Skin epidermis (tissue), 12 donors: ENCODE measurements at regions not wholly inside any gene's neighbourhood (a gene's known extent, or its start where the extent isn't known, plus 50 kb on each side); places are given as distances from the start of the nearest gene placed in this dataset.

ENCODE experiments used
- H3K27ac ChIP-seq, 21 experiments: fragments of 200-600 bp; sonication (generic) in 11 of 21; one replicate each; pipeline ENCODE4 v1.5.0; 2020; ENCODE audit warnings: mild to moderate bottlenecking in 3 of 21, inconsistent platforms in 2 of 21, moderate library complexity in 2 of 21
- H3K4me3 ChIP-seq, 7 experiments: fragments of 200-600 bp; sonication (generic) in 2 of 7; one replicate each; pipeline ENCODE4 v1.5.0; 2020; ENCODE audit warnings: inconsistent platforms in 2 of 7, mild to moderate bottlenecking in 2 of 7, moderate library complexity in 1 of 7

DNA sequence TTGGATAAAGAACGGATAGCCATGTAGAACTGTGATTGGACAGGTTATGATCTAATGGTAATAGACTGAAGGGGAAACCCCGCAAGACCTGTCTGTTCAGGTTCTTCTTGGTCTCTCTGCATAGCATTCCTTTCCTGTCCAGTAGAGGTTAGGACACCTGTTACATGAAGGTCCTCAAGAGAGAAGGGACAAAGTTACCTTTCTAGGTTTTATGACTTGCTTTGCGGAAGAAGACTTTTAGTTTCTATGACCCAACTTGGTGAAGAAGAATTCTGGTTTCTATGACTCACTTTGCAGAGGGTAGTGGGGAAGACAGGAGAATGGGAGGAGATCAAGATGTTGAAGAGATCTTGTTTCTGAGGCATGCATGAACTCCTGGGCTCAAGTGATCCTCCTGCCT, 97.9 kb upstream of the C3orf80 start:
- Histone ChIP-seq H3K4me3 (no peak overlapping the region), H3K27ac (no peak overlapping the region)

DNA sequence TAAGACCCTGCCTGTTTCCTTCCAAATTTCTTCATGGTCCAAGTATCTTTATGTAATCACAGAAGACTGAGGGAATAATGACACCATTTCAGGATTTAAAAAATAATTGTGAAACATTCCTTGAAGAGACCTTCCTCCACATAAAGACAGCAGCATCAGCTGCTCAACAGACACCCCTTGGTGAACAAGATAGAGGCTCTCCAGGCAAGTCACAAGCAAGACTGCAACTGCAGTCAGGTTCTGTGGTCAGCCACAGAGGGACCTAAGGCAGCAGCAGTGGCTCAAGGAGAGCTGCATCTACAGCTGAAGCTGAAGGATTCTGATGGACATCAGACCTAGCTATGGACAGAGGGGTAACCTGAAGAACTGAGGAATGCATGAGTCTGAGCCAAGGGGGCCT, 97.2 kb upstream of the C3orf80 start:
- Histone ChIP-seq H3K27ac (no peak overlapping the region), H3K4me3 (no peak overlapping the region)

DNA sequence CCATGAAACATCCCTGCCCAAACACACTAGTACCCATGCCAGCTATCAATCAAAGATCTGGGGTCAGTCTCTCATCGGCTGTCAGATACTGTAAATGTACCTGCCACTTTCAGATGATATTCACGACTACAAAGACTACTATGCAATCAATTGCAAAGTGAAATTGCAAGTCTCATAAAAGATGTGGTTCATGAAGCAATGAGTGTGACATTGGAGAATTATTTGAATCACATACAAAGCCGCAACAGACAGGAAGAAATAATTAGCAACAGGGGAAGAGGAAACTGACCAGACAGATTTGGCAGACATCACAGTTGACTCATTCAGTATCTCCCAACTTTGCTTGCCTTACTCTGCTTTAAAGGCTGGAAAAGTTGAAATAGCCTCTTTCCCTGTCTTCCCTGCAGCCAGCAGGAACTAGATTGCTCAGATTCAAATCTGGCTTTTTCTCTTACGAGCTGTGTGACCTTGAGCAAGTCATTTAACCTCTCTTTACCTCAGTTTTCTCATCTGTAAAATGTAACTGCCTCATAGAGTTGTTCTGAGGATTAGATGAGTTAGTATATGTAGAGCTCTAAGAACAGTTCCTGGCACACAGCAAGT, 95.7 kb upstream of the C3orf80 start:
- H3K4me3 ChIP-seq = no peak overlapping the region

DNA sequence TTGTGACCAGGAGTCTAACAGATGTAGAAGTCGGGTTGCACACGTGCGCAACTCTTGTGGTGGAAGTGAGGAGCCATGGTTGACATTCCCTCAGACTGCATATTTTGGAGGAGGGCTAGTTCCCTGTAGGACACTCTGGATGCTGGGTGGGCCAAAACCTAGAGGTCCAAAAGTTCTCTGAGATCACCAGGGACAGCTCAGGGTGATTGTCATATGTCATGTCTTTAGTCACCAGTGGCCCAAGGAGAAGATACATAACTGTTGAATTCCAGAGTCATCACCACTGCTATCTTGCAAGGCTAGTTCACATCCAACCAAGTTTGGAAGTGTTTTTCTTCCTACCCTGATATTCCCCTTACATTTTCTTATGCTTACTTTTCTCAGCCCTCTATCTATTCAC, 95.2 kb upstream of the C3orf80 start:
- Histone ChIP-seq H3K4me3 (no peak overlapping the region), H3K27ac (peak overlapping the region in 6 of 21 experiments; percentile 4 to 46 (median 32))

More for the DNA sequence above, 95.7 kb upstream of the C3orf80 start:
- peak overlapping the region in 6 of 21 experiments; percentile 4 to 46 (median 32) for H3K27ac ChIP-seq

DNA sequence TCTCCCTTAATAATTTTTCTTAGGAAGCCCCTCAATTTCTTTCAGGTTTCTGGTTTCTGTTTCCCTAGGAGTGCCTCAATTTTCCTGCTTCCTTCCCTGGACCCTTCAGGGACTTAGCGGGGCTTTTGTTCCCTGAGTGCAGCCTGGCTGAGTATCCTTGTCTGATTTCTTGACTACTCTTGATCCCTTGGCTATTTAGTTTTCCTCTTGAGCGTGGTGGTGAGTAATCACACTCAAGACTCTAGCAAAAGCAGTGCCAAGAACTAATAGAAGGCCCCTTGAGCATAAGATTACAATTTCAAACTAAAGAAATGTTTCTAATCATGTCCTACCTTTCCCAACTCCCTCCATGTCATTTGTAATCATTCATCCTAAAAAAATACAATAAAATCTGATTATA, 94.3 kb upstream of the C3orf80 start:
- H3K27ac ChIP-seq = peak overlapping the region in 3 of 21 experiments; percentile 2 to 46 (median 27)
- H3K4me3 ChIP-seq = no peak overlapping the region

DNA sequence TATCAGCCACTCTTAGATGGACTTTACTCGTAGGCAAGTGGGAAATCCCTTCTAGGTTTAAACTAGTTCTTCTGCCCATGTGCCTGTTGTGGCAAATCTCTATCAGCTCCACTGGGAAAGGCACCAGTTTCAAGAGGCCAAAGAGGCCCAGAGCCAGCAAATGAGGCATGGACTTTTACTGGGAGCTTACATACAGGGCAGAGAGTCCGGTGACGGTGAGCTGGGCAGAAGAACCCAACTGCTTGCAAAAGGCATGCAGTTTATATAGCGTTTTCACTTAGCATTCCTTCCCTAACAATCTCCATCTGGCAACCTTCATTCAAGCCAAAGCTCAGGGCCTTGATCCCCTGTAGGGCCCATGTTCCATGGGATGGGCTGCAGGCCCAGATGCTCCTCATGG, 93.0 kb upstream of the C3orf80 start:
- H3K27ac ChIP-seq = no peak overlapping the region
- no peak overlapping the region for H3K4me3 ChIP-seq

DNA sequence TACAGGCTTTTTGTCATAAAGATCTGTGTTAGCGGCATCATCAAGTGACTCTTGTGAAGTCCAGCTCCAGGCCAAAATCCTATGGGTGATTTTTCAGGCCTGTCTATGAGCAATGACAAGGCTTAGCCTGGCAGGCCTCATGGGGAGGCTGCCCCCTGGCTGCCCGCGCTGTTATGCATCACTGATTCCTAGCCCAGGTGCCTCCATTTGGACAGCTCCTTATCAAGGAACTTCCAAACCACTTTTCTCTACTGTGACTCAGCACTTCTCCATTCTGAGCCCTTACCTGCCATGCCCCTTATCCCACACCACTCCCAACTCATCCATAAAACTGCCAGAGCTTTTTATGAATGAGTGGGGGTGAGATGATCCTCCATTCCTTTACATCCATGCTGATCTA, 91.5 kb upstream of the C3orf80 start:
- no peak overlapping the region for H3K4me3 ChIP-seq
- no peak overlapping the region for H3K27ac ChIP-seq

DNA sequence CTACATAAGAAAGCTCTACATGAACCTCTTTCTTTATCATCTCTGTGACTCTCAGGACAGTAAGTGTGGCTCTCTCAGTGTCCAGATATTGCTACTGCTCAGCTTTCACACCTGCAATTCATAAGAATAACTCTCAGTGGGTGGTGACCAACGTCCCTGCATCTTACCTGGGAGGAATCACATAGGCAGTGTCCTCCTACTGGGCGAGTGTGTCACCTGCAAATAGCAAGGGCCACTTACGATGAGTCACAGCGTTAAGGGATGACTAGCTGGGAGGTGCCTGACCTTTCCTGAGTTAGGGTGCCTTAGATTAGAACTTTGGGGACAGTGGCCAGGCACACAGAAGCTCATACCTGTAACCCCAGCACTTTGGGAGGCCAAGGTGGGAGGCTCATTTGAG, 90.8 kb upstream of the C3orf80 start:
- no peak overlapping the region for H3K4me3 ChIP-seq
- no peak overlapping the region for H3K27ac ChIP-seq

DNA sequence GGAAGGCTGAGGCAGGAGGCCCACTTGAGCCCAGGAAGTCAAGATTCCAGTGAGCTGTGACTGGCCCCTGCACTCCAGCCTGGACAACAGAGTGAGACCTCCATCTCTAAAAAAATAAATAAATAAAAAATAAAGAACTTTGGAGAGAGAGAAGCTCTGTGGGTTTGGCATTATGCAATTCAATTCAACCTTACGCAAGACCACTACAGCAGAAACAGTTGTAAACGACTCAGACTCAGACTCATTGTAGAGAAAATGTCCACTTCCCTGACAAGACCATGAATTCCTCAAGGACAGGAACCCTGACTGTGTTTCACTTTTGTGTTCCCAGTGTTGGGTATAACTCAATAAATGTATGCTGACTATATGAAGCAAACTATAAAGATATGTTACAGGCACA, 90.3 kb upstream of the C3orf80 start:
- no peak overlapping the region for H3K4me3 ChIP-seq
- H3K27ac ChIP-seq = peak overlapping the region in 1 of 21 experiments; percentile 32

DNA sequence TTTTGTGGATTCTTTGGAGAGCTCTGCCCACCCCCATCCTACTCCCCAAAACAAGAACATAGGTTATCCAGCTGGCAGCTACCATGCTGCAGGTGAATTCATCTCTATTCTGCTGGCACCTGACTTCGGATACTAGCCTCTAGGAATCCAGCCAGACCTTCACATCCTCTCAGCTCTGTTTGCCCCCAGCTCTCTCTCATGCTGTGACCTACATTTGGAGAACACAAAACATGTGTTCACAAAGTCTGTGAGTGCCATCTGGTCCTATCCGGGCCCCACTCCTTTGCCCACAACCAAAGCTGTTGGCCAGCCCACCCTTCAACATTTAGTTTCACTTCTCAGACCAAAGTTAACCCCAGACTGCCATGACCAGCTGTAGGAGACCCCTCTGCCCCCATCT, 89.4 kb upstream of the C3orf80 start:
- no peak overlapping the region for H3K4me3 ChIP-seq
- H3K27ac ChIP-seq = no peak overlapping the region

DNA sequence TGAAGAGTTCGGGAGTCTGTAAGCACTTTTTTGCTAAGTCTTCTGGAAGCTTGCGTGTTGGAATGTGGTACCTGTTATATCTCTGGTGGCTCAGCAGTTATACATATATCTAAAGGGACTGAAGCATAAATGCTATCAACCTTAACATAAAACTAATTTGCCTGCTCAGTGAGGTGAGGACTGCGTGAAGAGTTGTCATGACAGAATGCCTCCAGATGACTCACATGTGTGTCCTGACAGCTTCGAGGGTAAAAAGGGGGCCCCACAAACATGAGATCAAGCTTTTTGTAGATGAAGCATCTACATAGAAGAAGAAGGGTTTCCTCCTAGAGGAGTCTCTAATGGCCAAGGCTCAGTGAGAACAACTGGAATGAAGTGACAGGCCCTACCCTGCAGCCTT, 88.8 kb upstream of the C3orf80 start:
- Histone ChIP-seq H3K27ac (no peak overlapping the region), H3K4me3 (no peak overlapping the region)

DNA sequence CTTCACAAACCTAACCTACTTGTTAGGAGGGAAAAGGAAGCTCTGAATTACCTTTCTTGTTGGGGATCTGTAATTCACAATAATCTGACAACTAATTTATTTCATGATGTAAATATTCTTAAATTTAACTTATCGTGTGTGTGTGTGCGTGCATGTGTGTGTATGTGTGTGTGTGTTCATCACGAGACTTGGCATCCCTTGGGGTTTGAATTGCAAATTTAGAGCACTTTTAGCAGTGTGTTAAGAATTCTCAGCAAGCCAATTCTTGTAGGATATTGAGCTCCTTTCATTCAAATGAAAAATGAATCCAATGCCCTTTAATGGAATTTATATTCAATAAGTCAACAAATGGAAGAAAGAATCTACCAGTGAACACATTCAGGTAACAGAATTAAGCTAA, 85.9 kb upstream of the C3orf80 start:
- H3K27ac ChIP-seq = no peak overlapping the region
- H3K4me3 ChIP-seq = no peak overlapping the region

DNA sequence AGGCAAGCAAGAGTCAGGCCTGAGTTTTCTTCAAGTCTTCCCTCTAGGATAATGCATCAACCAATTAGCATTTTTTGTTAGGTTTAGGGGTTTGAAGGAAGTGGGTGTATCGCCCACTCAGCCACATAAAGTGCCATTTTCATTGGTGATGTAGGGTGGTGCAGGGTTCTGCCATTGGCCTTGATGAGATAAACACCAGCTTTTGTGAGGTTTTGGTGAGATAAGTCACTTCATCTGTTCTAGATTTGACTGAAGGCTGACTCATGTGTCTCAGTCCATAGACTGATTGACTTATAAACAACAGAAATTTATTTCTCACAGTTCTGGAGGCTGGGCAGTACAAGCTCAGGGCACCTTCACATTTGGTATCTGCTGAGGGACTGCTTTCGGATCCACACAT, 84.5 kb upstream of the C3orf80 start:
- no peak overlapping the region for H3K27ac ChIP-seq
- H3K4me3 ChIP-seq = no peak overlapping the region

DNA sequence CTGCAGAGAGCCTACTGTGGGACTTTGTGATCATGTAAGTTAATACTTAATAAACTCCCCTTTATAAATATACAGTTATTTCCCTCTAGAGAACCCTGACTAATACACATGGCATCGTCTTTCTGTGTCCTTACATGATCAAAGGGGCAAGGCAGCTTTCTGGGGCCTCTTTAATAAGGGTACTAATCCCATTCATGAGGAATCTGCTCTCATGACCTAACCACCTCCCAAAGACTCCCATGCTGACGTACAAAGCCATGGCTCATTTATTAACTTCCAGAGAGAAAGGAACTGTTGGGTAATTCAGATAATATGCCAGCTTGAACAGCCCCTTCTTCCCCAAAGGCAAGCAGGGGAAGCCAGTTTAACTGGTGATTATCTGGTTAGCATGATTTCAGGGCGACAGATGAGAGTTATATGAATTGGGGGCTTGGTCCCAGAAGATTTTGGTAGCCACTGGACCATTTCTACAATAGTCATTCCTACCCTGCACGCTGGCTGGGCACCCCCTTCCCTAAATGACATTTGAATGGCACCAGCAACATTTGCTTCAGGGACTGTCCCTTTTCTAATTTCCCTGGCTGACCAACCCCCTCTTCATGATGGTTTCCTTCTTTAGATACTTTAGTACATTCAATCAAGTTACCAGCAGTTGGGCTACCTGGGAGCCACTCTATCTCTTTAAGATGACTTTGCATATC, 83.6 kb upstream of the C3orf80 start:
- Histone ChIP-seq H3K4me3 (no peak overlapping the region), H3K27ac (no peak overlapping the region)

DNA sequence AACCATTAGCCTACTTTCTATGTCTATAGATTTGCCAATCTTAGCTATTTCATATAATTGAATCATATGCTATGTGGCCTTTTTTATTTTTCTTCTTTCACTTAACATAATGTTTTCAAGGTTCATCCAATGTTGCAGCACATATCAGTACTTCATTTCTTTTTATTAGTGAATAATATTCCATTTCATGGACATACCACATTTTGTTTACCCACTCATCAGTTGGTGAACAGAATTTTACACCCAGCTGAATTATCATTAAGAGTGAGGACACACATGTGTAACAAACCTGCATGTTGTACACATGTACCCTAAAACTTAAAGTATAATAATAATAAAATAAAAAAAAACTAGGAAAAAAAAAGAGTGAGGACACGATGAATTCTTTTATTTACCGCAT, 81.7 kb upstream of the C3orf80 start:
- Histone ChIP-seq H3K4me3 (no peak overlapping the region), H3K27ac (no peak overlapping the region)

DNA sequence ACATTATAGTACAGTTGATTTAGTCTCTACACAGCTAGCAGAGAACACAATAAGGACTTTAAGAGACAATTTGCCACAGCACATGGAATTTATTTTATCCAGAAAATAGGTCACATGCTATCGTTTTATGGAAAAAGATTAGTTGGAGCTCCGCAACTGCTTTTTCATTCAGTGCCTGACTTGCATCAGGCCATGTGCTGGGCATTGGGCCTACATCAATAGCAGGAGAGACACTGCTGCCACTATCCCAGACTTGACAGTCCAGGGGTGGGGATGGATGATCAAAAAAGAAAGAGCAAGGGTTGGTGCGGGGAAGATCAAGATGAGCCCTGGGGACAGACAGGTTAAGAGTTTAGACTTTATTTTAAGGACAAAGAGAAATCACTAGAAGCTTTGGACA, 75.2 kb upstream of the C3orf80 start:
- H3K27ac ChIP-seq = peak overlapping the region in 2 of 21 experiments; percentile 21 to 49
- no peak overlapping the region for H3K4me3 ChIP-seq

DNA sequence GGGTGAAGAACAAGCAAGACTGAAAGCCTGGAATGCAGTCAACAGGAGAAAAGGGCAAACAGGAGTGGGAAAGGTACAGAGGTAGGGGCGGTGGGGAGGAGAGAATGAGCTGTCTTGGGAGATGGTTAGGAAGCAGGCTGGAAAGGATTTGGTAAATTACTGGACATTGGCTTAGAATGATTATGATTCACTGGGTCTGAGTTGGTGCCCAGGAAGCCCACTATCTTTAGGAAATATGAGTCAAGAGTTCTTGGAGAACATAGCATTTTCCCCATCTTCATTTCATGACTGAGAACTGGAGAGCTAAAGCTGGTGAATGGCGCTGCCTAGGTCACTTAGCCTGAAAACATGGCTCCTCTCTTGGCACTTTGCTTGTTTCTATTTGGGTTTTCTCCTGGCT, 74.7 kb upstream of the C3orf80 start:
- H3K27ac ChIP-seq = peak overlapping the region in 2 of 21 experiments; percentile 21 to 58
- no peak overlapping the region for H3K4me3 ChIP-seq

DNA sequence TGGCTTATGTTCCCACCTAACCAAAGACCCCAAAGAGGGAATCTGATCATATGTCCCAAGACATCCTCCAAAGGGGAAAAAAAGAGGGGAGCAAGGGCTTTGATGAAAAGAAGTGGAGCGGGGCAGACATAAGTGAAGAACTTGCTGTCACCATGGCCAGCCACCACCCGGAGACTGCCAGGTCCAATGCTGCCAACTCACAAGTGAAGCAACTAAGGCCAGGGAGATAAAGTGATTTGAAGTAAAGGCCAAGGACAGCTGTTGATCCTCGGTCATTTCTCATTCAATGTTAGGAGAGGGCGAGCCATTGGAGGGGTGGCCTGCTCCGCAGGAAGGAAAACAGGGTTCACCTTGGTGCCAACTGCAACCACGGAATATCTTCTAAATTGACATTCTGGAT, 72.6 kb upstream of the C3orf80 start:
- Histone ChIP-seq H3K4me3 (no peak overlapping the region), H3K27ac (no peak overlapping the region)

DNA sequence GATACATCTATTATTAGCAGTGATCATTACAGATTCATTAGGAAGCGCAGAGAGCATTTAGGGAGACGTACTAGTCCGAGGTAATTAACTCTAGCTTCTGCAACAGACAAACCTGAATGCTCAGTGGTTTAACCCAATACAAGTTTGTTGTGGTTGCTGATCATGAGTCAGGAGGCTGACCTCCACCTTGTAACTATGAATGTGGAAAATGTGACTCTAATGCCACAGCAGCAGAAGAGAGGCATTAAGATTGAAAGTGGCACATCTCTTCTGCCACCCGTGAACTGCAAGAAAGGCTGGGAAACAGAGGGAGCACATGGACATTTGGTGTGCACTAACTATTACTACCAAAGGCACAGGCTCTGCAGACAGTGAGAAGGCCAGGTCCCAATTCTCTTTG, 71.2 kb upstream of the C3orf80 start:
- Histone ChIP-seq H3K4me3 (no peak overlapping the region), H3K27ac (no peak overlapping the region)

DNA sequence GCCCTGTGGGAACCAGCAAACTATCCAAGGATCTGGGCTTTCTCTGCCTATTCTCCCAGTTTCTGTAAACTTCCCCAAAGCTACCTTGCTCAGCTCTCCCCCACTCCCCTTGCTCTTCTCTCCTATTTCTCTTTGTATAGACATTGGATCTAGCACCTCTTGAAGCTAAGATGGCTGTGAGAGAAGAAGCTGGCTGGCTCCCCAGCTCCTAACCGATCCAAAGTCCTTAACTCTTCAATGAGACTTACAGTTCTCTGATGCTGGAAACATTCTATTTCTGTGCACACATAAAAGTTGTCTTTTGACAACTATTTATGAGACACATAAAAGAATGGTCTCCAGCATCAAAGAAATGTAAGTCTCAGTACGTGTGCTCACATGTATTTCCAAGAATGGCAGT, 70.6 kb upstream of the C3orf80 start:
- Histone ChIP-seq H3K4me3 (no peak overlapping the region), H3K27ac (no peak overlapping the region)

DNA sequence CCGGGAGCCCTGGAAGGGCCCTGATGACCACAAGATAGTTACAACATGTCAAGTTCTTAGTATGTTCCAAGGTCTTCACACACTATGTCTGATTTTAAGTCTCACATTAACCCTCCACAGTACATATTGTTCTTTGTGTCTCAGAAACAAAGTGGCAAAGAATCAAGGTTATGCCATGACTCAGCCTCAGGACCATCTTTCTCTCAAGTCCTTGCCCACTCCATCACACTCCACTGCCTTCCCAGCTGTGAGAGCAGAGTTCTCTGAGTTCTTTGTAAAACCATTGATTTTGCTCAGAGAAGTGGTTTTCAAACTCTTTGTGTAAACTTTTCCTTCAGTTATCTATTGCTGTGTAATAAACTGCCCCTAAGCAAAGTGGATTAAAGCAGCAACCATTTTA, 67.9 kb upstream of the C3orf80 start:
- H3K27ac ChIP-seq = no peak overlapping the region
- no peak overlapping the region for H3K4me3 ChIP-seq

DNA sequence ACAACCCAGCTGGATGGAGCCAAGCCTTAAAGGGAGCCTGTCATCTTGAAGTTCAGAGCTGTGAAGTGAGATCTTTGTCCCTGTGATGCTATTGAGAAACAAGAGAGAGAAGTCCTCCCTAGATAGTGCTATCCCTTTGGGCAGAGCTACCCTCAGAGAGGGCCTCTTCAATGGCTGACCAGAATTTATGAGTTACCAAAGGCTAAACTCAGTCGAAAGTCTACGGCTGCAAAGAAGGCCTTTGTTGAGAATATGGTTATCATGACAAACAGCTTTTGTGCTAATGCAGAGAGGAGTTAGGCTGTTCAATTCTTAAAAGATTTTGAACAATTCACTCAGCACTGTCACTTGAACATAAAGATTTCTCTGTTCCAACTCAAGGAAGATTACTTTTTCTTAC, 65.9 kb upstream of the C3orf80 start:
- H3K4me3 ChIP-seq = no peak overlapping the region

More for the DNA sequence above, 65.9 kb upstream of the C3orf80 start:
- no peak overlapping the region for H3K27ac ChIP-seq
